Neural cell (in vitro differentiated cells): ENCODE measurements at regions not wholly inside any gene's neighbourhood (a gene's known extent, or its start where the extent isn't known, plus 50 kb on each side); places are given as distances from the start of the nearest gene placed in this dataset.

ENCODE experiments used
- H2AFZ ChIP-seq: fragments of 200-600, 300-800 bp; sonication (generic), shearing (Covaris generic); 2 replicates; pipeline ENCODE4 v1.6.0; 2014; ENCODE audit warnings: low read depth, mild to moderate bottlenecking, antibody characterized with exemption, low read length, moderate library complexity
- H3F3A ChIP-seq: fragments of 200-600 bp; shearing (Covaris generic); 2 replicates; pipeline ENCODE4 v1.6.1; 2016; ENCODE audit warnings: mild to moderate bottlenecking, moderate library complexity, mixed read lengths, antibody characterized with exemption, low read length; ENCODE audit not compliant: insufficient read depth, poor library complexity, severe bottlenecking
- H3K27ac ChIP-seq: fragments of 200-600, 300-800 bp; sonication (generic), shearing (Covaris generic); 2 replicates; pipeline ENCODE4 v1.5.1; 2014; ENCODE audit warnings: mild to moderate bottlenecking, low read length, moderate library complexity
- H3K27me3 ChIP-seq: fragments of 300-800, 200-600 bp; sonication (generic), shearing (Covaris generic); 2 replicates; pipeline ENCODE4 v1.6.0; 2014; ENCODE audit warnings: mild to moderate bottlenecking, low read depth, low read length, moderate library complexity; ENCODE audit not compliant: insufficient read depth
- H3K36me3 ChIP-seq: fragments of 300-800, 200-600 bp; sonication (generic), shearing (Covaris generic); 2 replicates; pipeline ENCODE4 v1.5.1; 2014; ENCODE audit warnings: mild to moderate bottlenecking, antibody characterized with exemption, low read length, moderate library complexity; ENCODE audit not compliant: insufficient read depth
- H3K4me2 ChIP-seq: fragments of 300-800, 200-600 bp; sonication (generic), shearing (Covaris generic); 2 replicates; pipeline ENCODE4 v1.6.0; 2014; ENCODE audit warnings: mild to moderate bottlenecking, low read length
- H3K4me3 ChIP-seq: fragments of 300-800, 200-600 bp; sonication (generic), shearing (Covaris generic); 2 replicates; pipeline ENCODE4 v1.5.1; 2014; ENCODE audit warnings: mild to moderate bottlenecking, low read length, moderate library complexity
- H3K79me2 ChIP-seq: fragments of 200-600 bp; shearing (Covaris generic); replicated peaks from 2 replicates; pipeline ENCODE4 v1.6.0; 2014; ENCODE audit warnings: mild to moderate bottlenecking, low read length, moderate library complexity; ENCODE audit not compliant: insufficient read depth
- H3K9ac ChIP-seq: fragments of 300-800, 200-600 bp; sonication (generic), shearing (Covaris generic); 2 replicates; pipeline ENCODE4 v1.6.1; 2016; ENCODE audit warnings: mild to moderate bottlenecking, low read length, mixed read lengths
- H3K9me2 ChIP-seq: fragments of 200-600 bp; shearing (Covaris generic); 2 replicates; pipeline ENCODE4 v1.6.1; 2016; ENCODE audit warnings: mild to moderate bottlenecking, low read length, mixed read lengths; ENCODE audit not compliant: insufficient read depth
- H3K9me3 ChIP-seq: fragments of 200-600, 300-800 bp; sonication (generic), shearing (Covaris generic); 2 replicates; pipeline ENCODE4 v1.6.1; 2016; ENCODE audit warnings: mild to moderate bottlenecking, mixed run types, low read length, moderate library complexity, mixed read lengths
- H4K20me1 ChIP-seq: fragments of 200-600 bp; shearing (Covaris generic); 2 replicates; pipeline ENCODE4 v1.6.1; 2016; ENCODE audit warnings: mild to moderate bottlenecking, mixed run types; ENCODE audit not compliant: insufficient read depth
- EP300 ChIP-seq: fragments of 450-650 bp; conservative IDR thresholded peaks from 2 replicates; pipeline ENCODE4 v1.6.1; 2014; ENCODE audit warnings: antibody characterized with exemption, mild to moderate bottlenecking, moderate library complexity; ENCODE audit not compliant: poor library complexity, severe bottlenecking
- EZH2 ChIP-seq: fragments of 200-600, 300-800 bp; shearing (Covaris generic), sonication (generic); IDR thresholded peaks from 2 replicates; pipeline ENCODE4 v1.6.1; 2014; ENCODE audit warnings: antibody characterized with exemption, low read length, borderline replicate concordance, mild to moderate bottlenecking; ENCODE audit not compliant: insufficient read depth, poor library complexity, severe bottlenecking
- MXI1 ChIP-seq: fragments of 450-650 bp; conservative IDR thresholded peaks from 2 replicates; pipeline ENCODE4 v1.6.1; 2014; ENCODE audit warnings: antibody characterized with exemption, mild to moderate bottlenecking; ENCODE audit not compliant: poor library complexity, severe bottlenecking
- POLR2AphosphoS5 ChIP-seq: IDR thresholded peaks from 2 replicates; pipeline ENCODE4 v1.6.1; 2012
- RAD21 ChIP-seq: fragments of 450-650 bp; conservative IDR thresholded peaks from 2 replicates; pipeline ENCODE4 v1.6.1; 2014; ENCODE audit warnings: antibody characterized with exemption, mild to moderate bottlenecking, moderate library complexity
- SMC3 ChIP-seq: fragments of 450-650 bp; conservative IDR thresholded peaks from 2 replicates; pipeline ENCODE4 v1.6.1; 2014; ENCODE audit warnings: antibody characterized with exemption, mild to moderate bottlenecking, moderate library complexity; ENCODE audit not compliant: poor library complexity
- TAF1 ChIP-seq: IDR thresholded peaks from 2 replicates; pipeline ENCODE4 v1.6.1; 2012; ENCODE audit warnings: low read depth
- TF ChIP-seq, protein P1 (sequence below): fragments of 450-650 bp; IDR thresholded peaks from 2 replicates; pipeline ENCODE4 v1.5.1; 2014; ENCODE audit warnings: antibody characterized with exemption, mild to moderate bottlenecking, moderate library complexity; ENCODE audit not compliant: poor library complexity, severe bottlenecking
- TF ChIP-seq, protein P2 (sequence below): IDR thresholded peaks from 2 replicates; pipeline ENCODE4 v1.6.1; 2012; ENCODE audit warnings: borderline replicate concordance

DNA sequence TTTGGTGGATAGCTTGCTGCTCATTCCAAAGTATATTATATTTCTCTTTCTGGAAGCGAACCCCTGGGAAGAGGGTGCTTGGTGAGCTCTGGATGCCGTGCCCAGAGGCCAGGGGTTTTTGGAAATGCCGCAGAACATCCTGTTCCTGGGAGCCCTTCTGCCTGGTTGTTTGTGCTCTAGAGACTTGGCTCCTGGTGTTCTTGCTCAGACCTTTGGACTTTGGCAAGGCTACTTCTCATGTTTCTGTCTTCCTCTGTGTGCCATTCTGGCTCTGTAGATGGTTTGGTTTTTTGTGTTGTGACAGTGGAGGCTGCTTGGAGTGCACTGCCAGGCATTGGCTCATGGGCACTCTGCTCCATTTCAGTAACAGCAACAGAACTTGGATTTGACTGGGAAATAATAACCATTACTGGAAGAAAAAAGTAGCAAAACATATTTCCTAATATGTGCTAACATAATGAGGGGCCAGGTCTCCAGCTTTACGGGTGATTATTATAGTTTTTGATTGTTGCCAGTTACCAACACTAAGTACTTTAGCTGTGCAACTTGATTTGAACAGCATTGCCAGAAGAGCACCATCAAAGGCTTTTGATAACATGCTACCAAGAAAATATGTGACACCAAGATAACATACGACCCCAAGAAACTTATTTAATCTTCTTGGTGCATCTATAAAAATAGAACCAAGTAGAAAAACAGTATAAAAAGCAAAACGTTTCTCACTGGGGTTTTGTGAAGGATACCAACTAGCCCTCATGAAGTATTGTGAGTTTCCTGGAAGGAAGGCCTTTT is 94.2 kb downstream of the PCSK1 start:
- H3K27me3 ChIP-seq, result no peaks in the 10 kb centered on the region
- no peaks in the 10 kb centered on the region for H3K9me3 ChIP-seq
- H3K9ac ChIP-seq, result no peak overlapping the region
- H3K4me2 ChIP-seq, result no peak overlapping the region
- no peak overlapping the region for H2AFZ ChIP-seq
- TF ChIP-seq, protein P1, sequence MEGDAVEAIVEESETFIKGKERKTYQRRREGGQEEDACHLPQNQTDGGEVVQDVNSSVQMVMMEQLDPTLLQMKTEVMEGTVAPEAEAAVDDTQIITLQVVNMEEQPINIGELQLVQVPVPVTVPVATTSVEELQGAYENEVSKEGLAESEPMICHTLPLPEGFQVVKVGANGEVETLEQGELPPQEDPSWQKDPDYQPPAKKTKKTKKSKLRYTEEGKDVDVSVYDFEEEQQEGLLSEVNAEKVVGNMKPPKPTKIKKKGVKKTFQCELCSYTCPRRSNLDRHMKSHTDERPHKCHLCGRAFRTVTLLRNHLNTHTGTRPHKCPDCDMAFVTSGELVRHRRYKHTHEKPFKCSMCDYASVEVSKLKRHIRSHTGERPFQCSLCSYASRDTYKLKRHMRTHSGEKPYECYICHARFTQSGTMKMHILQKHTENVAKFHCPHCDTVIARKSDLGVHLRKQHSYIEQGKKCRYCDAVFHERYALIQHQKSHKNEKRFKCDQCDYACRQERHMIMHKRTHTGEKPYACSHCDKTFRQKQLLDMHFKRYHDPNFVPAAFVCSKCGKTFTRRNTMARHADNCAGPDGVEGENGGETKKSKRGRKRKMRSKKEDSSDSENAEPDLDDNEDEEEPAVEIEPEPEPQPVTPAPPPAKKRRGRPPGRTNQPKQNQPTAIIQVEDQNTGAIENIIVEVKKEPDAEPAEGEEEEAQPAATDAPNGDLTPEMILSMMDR, result no peak
- TF ChIP-seq MXI1 (no peak), SMC3 (no peak), RAD21 (no peak), EZH2 (no peak), POLR2AphosphoS5 (no peak), TAF1 (no peak), EP300 (no peak)
- TF ChIP-seq, protein P2, sequence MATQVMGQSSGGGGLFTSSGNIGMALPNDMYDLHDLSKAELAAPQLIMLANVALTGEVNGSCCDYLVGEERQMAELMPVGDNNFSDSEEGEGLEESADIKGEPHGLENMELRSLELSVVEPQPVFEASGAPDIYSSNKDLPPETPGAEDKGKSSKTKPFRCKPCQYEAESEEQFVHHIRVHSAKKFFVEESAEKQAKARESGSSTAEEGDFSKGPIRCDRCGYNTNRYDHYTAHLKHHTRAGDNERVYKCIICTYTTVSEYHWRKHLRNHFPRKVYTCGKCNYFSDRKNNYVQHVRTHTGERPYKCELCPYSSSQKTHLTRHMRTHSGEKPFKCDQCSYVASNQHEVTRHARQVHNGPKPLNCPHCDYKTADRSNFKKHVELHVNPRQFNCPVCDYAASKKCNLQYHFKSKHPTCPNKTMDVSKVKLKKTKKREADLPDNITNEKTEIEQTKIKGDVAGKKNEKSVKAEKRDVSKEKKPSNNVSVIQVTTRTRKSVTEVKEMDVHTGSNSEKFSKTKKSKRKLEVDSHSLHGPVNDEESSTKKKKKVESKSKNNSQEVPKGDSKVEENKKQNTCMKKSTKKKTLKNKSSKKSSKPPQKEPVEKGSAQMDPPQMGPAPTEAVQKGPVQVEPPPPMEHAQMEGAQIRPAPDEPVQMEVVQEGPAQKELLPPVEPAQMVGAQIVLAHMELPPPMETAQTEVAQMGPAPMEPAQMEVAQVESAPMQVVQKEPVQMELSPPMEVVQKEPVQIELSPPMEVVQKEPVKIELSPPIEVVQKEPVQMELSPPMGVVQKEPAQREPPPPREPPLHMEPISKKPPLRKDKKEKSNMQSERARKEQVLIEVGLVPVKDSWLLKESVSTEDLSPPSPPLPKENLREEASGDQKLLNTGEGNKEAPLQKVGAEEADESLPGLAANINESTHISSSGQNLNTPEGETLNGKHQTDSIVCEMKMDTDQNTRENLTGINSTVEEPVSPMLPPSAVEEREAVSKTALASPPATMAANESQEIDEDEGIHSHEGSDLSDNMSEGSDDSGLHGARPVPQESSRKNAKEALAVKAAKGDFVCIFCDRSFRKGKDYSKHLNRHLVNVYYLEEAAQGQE, result no peak
- no peaks in the 10 kb centered on the region for H3K36me3 ChIP-seq
- no peaks in the 10 kb centered on the region for H3K79me2 ChIP-seq
- no peaks in the 10 kb centered on the region for H3K9me2 ChIP-seq
- H4K20me1 ChIP-seq, result no peaks in the 10 kb centered on the region
- H3K27ac ChIP-seq, result no peak overlapping the region
- no peak overlapping the region for H3K4me3 ChIP-seq
- H3F3A ChIP-seq, result no peaks in the 10 kb centered on the region

DNA sequence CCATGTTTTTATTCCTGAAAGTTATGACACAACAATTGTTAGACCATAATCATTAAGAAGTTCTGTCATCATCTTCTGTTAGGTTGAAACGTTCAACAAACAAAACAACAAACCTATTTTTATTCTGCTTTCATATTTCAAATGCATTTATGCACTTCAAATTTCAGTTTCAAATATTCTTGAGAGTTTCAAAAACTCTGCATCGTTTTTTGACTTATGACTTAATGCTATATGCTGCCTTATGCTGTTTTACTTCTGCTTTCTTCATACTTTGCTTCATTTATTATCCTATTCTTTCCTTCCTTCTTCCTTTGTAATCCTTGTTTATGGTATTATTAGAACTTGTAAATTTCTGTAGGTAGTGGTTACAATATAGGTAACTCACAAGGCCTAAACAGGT is 95.0 kb downstream of the PCSK1 start:
- H2AFZ ChIP-seq, result no peak overlapping the region

More for the DNA sequence above, 95.0 kb downstream of the PCSK1 start:
- Histone ChIP-seq H3K4me2 (no peak overlapping the region), H3K9me3 (no peaks in the 10 kb centered on the region), H3K4me3 (no peak overlapping the region), H3K27me3 (no peaks in the 10 kb centered on the region), H3K9ac (no peak overlapping the region), H3K9me2 (no peaks in the 10 kb centered on the region), H3K27ac (no peak overlapping the region), H3K79me2 (no peaks in the 10 kb centered on the region), H3K36me3 (no peaks in the 10 kb centered on the region), H3F3A (no peaks in the 10 kb centered on the region), H4K20me1 (no peaks in the 10 kb centered on the region)
- no peak for TF ChIP-seq EP300
- no peak for TF ChIP-seq MXI1
- TF ChIP-seq, protein P2, result no peak
- TF ChIP-seq SMC3, result no peak
- TF ChIP-seq EZH2, result no peak
- TF ChIP-seq, protein P1, result no peak
- no peak for TF ChIP-seq RAD21
- no peak for TF ChIP-seq TAF1
- TF ChIP-seq POLR2AphosphoS5, result no peak
